ENCODE measurements at regions not wholly inside any gene's neighbourhood (a gene's known extent, or its start where the extent isn't known, plus 50 kb on each side); places are given as distances from the start of the nearest gene placed in this dataset.

GRCh38 chr2:163265562-163265961 lies 427.0 kb upstream of the KCNH7 start:
- no peak for DNase-seq (ENCODE audit: low read depth)

GRCh38 chr2:163264341-163264740 lies 425.8 kb upstream of the KCNH7 start:
- no peak for DNase-seq (ENCODE audit: low read depth)

- no peak for DNase-seq (ENCODE audit: low read depth)
These were observed 420.9 kb upstream of the KCNH7 start for GRCh38 chr2:163259489-163259888.

- DNase-seq (ENCODE audit: low read depth), result no peak
These were observed 416.5 kb upstream of the KCNH7 start for GRCh38 chr2:163255086-163255485.

- DNase-seq (ENCODE audit: low read depth), result no peak
These were observed 415.2 kb upstream of the KCNH7 start for GRCh38 chr2:163253621-163254285.

GRCh38 chr2:163252199-163252598 lies 413.6 kb upstream of the KCNH7 start:
- no peak for DNase-seq (ENCODE audit: low read depth)

- DNase-seq (ENCODE audit: low read depth), result no peak
These were observed 410.0 kb upstream of the KCNH7 start for GRCh38 chr2:163248376-163249253.

GRCh38 chr2:163247847-163248220 lies 409.3 kb upstream of the KCNH7 start:
- DNase-seq (ENCODE audit: low read depth), result no peak

GRCh38 chr2:163247156-163247846 lies 408.7 kb upstream of the KCNH7 start:
- no peak for DNase-seq (ENCODE audit: low read depth)

GRCh38 chr2:163246135-163246534 lies 407.6 kb upstream of the KCNH7 start:
- no peak for DNase-seq (ENCODE audit: low read depth)

- no peak for DNase-seq (ENCODE audit: low read depth)
These were observed 398.0 kb upstream of the KCNH7 start for GRCh38 chr2:163236553-163236952.

- DNase-seq (ENCODE audit: low read depth), result no peak
These were observed 393.1 kb upstream of the KCNH7 start for GRCh38 chr2:163231666-163232065.

- DNase-seq (ENCODE audit: low read depth), result no peak
These were observed 375.1 kb upstream of the KCNH7 start for GRCh38 chr2:163213661-163214081.

GRCh38 chr2:163210430-163210918 lies 371.9 kb upstream of the KCNH7 start:
- DNase-seq (ENCODE audit: low read depth), result no peak

GRCh38 chr2:163207693-163208370 lies 369.3 kb upstream of the KCNH7 start:
- no peak for DNase-seq (ENCODE audit: low read depth)

- DNase-seq (ENCODE audit: low read depth), result no peak
These were observed 367.2 kb upstream of the KCNH7 start for GRCh38 chr2:163205589-163206254.

GRCh38 chr2:163200741-163201140 lies 362.2 kb upstream of the KCNH7 start:
- DNase-seq (ENCODE audit: low read depth), result no peak

- DNase-seq (ENCODE audit: low read depth), result no peak
These were observed 360.4 kb upstream of the KCNH7 start for GRCh38 chr2:163198972-163199371.

- no peak for DNase-seq (ENCODE audit: low read depth)
These were observed 359.4 kb upstream of the KCNH7 start for GRCh38 chr2:163198007-163198406.

GRCh38 chr2:163191372-163191771 lies 352.8 kb upstream of the KCNH7 start:
- no peak for DNase-seq (ENCODE audit: low read depth)

GRCh38 chr2:163187995-163188655 lies 349.6 kb upstream of the KCNH7 start:
- no peak for DNase-seq (ENCODE audit: low read depth)
